ENCODE measurements at regions not wholly inside any gene's neighbourhood (a gene's known extent, or its start where the extent isn't known, plus 50 kb on each side); places are given as distances from the start of the nearest gene placed in this dataset.

DNA sequence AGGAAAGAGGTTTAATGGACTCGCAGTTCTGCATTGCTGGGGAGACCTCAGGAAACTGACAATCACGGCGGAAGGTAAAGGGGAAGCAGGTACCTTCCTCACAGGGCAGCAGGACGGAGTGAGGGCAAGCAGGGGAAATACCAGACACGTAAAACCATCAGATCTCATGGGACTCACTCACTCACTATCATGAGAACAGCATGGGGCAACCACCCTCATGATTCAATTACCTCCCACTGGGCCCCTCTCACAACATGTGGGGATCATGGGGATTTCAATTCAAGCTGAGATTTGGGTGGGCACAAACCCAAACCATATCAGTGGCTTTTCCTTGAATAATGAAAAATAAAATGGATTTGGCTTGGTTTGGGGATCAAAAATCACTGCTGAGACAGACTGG is 380.5 kb downstream of the VRK1 start:
- ChIA-PET CTCF (no interaction called here), POLR2A (no interaction called here)
- Histone ChIP-seq H3K4me3 (ENCODE audit: low read depth, low read length) (no peak overlapping the region), H3K27ac (ENCODE audit: low read depth, low read length) (no peak overlapping the region), H3K9me3 (ENCODE audit: control insufficient read depth, insufficient read depth, low read length) (peaks cover 49% of the 10 kb centered on the region), H3K27me3 (ENCODE audit: control insufficient read depth, insufficient read depth, low read length) (no peaks in the 10 kb centered on the region)
- TF ChIP-seq, protein P1, sequence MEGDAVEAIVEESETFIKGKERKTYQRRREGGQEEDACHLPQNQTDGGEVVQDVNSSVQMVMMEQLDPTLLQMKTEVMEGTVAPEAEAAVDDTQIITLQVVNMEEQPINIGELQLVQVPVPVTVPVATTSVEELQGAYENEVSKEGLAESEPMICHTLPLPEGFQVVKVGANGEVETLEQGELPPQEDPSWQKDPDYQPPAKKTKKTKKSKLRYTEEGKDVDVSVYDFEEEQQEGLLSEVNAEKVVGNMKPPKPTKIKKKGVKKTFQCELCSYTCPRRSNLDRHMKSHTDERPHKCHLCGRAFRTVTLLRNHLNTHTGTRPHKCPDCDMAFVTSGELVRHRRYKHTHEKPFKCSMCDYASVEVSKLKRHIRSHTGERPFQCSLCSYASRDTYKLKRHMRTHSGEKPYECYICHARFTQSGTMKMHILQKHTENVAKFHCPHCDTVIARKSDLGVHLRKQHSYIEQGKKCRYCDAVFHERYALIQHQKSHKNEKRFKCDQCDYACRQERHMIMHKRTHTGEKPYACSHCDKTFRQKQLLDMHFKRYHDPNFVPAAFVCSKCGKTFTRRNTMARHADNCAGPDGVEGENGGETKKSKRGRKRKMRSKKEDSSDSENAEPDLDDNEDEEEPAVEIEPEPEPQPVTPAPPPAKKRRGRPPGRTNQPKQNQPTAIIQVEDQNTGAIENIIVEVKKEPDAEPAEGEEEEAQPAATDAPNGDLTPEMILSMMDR (IDR thresholded peaks at IDR 0.05; ENCODE audit: low read depth, low read length), result no peak
- DNase-seq (ENCODE audit: low read depth, low spot score), result no peak

DNA sequence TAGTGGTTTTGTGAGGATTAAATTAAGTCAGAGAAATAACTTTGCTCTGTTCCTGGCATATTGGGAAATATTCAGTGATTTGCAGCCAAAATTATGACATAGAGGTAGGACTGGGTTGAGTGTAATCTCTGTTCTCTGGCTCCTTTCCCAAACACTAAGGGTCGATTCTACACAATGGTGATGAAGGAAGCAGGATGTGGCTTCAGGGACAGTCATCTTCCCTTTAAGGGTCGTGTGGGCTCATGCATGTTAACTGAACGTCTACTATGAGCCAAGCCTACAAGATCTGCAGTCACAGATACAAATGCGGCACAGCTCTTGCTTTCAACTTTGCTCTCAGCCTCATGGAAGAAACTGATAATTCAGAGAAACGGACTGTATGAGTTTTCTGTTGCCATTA is 381.6 kb downstream of the VRK1 start:
- no peaks in the 10 kb centered on the region for H3K27me3 ChIP-seq (ENCODE audit: control insufficient read depth, insufficient read depth, low read length)
- peaks cover 41% of the 10 kb centered on the region for H3K9me3 ChIP-seq (ENCODE audit: control insufficient read depth, insufficient read depth, low read length)
- ChIA-PET CTCF (no interaction called here), POLR2A (no interaction called here)
- H3K27ac ChIP-seq (ENCODE audit: low read depth, low read length), result no peak overlapping the region
- no peak overlapping the region for H3K4me3 ChIP-seq (ENCODE audit: low read depth, low read length)
- DNase-seq (ENCODE audit: low read depth, low spot score), result no peak
- TF ChIP-seq, protein P1 (IDR thresholded peaks at IDR 0.05; ENCODE audit: low read depth, low read length), result no peak

DNA sequence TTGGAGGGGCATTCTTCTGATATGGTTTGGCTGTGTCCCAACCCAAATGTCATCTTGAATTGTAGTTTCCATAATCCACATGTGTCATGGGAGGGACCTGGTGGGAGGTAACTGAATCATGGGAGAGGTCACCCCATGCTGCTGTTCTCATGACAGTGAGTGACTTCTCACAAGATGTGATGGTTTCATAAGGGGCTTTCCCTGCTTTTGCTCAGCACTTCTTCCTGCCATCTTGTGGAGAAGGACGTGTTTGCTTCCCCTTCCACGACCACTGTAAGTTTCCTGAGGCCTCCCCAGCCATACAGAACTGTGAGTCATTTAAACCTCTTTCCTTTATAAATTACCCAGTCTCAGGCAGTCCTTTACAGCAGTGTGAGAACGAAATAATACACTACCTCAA is 382.4 kb downstream of the VRK1 start:
- H3K27ac ChIP-seq (ENCODE audit: low read depth, low read length), result no peak overlapping the region
- no peak overlapping the region for H3K4me3 ChIP-seq (ENCODE audit: low read depth, low read length)
- CTCF ChIA-PET, result no interaction called here
- peaks cover 40% of the 10 kb centered on the region for H3K9me3 ChIP-seq (ENCODE audit: control insufficient read depth, insufficient read depth, low read length)
- TF ChIP-seq, protein P1 (IDR thresholded peaks at IDR 0.05; ENCODE audit: low read depth, low read length), result no peak
- POLR2A ChIA-PET, result no interaction called here
- no peaks in the 10 kb centered on the region for H3K27me3 ChIP-seq (ENCODE audit: control insufficient read depth, insufficient read depth, low read length)
- DNase-seq (ENCODE audit: low read depth, low spot score), result no peak

DNA sequence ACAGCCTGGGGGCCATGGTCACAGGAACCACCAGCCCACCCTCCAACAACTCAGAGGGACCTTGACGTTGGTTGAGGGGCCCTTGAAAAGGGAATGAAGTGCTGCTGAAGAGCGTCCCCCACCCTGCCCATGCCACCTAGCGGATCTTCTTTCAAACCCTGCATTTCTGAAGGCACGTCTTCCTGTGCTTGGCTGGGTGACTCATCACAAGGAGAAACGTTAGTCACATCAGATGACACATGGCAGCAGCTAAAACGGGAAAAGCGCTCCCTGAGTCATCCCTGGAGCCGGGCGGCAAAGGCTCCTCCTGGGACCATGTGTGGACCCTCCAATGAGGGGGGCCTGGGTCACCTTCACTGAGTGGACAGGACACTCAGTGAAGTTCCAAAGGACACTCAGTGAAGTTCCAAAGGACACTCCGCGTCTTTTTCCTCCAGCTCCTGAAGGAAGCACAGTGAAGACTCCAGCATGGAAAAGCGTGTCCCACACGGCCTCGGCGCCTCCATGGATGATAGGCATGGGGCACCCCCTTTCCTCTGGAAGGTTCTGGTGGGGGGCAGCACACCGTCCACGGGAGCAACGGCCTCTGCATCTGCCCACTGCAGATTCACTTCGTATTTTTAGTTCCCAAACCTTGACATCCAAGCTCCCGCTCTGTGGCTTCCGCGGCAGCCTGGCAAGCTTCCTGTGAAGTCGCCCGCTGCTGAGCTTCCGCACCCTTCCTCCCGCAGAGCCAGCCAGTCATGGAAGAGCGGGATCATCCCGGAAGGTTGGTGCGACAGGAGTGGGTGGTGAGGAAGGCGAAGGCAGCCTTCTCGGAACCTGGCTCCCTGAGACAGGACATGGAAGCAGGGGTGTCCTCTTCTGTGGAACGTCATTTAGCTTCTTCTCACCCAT is 383.4 kb downstream of the VRK1 start:
- DNase-seq (ENCODE audit: low read depth, low spot score), result no peak
- ChIA-PET POLR2A (no interaction called here), CTCF (no interaction called here)
- no peak overlapping the region for H3K27ac ChIP-seq (ENCODE audit: low read depth, low read length)
- no peak overlapping the region for H3K4me3 ChIP-seq (ENCODE audit: low read depth, low read length)
- no peaks in the 10 kb centered on the region for H3K27me3 ChIP-seq (ENCODE audit: control insufficient read depth, insufficient read depth, low read length)
- peaks cover 35% of the 10 kb centered on the region for H3K9me3 ChIP-seq (ENCODE audit: control insufficient read depth, insufficient read depth, low read length)
- TF ChIP-seq, protein P1 (IDR thresholded peaks at IDR 0.05; ENCODE audit: low read depth, low read length), result no peak

DNA sequence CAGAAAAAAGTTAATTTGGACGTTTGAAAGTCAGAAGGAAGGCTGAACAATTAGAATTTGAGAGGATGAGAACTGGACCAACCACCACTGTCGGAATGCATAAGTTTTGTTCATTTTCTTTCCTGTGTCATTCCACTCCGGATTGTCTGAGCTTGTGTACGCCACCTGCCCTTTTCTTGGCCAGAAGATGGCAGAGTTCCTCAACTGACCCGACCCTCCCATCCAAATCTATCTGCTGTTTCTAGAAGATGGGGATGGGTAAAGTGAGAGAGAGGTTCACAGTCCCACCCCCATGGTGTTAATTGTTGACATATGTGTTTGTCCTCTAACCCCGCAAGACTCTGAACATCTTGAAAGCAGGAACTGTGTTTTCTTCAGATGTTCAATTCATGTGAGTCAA is 388.0 kb downstream of the VRK1 start:
- DNase-seq (ENCODE audit: low read depth, low spot score), result no peak
- ChIA-PET CTCF (no interaction called here), POLR2A (no interaction called here)
- H3K9me3 ChIP-seq (ENCODE audit: control insufficient read depth, insufficient read depth, low read length), result peaks cover 10% of the 10 kb centered on the region
- H3K4me3 ChIP-seq (ENCODE audit: low read depth, low read length), result no peak overlapping the region
- no peak overlapping the region for H3K27ac ChIP-seq (ENCODE audit: low read depth, low read length)
- TF ChIP-seq, protein P1 (IDR thresholded peaks at IDR 0.05; ENCODE audit: low read depth, low read length), result no peak
- H3K27me3 ChIP-seq (ENCODE audit: control insufficient read depth, insufficient read depth, low read length), result no peaks in the 10 kb centered on the region

Data from AG04450 (cell line).